ENCODE measurements at regions not wholly inside any gene's neighbourhood (a gene's known extent, or its start where the extent isn't known, plus 50 kb on each side); places are given as distances from the start of the nearest gene placed in this dataset.

DNA sequence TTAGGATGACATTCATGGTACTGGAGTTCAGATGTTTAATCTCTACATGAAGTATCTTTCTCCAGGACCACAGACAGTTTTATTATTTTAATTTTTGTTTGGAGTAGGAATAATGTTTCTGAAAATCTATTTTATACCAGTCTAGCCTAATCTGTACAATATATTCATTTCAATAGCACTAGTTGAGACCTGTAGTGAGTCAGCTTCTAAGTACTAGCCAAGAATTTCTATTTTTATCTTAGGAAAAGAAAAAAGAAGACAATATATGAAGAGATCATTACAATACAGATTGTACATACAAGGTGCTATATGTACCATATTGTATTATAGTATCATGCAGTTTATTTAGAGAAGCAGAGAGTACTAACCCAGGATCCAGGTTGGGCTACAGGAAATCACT lies 826.9 kb upstream of the PIK3C3 start:
- POLR2A ChIA-PET: no interaction called here
- SMC1A ChIA-PET (ENCODE audit: uncharacterized antibody, unreplicated experiment): no interaction called here
- CTCF ChIA-PET: no interaction called here
- no peaks in the 10 kb centered on the region for H4K20me1 ChIP-seq (ENCODE audit: control insufficient read depth, insufficient read depth)
- in situ Hi-C loops (cut with MboI) (no loop called here), intact Hi-C loops (cut with micrococcal nuclease; ENCODE audit: unreplicated experiment) (no loop called here)
- no peak overlapping the region for H3K4me3 ChIP-seq
- H2AFZ ChIP-seq (ENCODE audit: control insufficient read depth, low read depth, low read length): no peak overlapping the region
- H3K27me3 ChIP-seq (replicated peaks in 1 of 2; ENCODE audit: control insufficient read depth in 2 of 2, insufficient read depth in 2 of 2, low read length in 1 of 2): no peaks in the 10 kb centered on the region
- no peaks in the 10 kb centered on the region for H3K4me1 ChIP-seq (ENCODE audit: control insufficient read depth, insufficient read depth, low read length)
- TF ChIP-seq, protein P1, sequence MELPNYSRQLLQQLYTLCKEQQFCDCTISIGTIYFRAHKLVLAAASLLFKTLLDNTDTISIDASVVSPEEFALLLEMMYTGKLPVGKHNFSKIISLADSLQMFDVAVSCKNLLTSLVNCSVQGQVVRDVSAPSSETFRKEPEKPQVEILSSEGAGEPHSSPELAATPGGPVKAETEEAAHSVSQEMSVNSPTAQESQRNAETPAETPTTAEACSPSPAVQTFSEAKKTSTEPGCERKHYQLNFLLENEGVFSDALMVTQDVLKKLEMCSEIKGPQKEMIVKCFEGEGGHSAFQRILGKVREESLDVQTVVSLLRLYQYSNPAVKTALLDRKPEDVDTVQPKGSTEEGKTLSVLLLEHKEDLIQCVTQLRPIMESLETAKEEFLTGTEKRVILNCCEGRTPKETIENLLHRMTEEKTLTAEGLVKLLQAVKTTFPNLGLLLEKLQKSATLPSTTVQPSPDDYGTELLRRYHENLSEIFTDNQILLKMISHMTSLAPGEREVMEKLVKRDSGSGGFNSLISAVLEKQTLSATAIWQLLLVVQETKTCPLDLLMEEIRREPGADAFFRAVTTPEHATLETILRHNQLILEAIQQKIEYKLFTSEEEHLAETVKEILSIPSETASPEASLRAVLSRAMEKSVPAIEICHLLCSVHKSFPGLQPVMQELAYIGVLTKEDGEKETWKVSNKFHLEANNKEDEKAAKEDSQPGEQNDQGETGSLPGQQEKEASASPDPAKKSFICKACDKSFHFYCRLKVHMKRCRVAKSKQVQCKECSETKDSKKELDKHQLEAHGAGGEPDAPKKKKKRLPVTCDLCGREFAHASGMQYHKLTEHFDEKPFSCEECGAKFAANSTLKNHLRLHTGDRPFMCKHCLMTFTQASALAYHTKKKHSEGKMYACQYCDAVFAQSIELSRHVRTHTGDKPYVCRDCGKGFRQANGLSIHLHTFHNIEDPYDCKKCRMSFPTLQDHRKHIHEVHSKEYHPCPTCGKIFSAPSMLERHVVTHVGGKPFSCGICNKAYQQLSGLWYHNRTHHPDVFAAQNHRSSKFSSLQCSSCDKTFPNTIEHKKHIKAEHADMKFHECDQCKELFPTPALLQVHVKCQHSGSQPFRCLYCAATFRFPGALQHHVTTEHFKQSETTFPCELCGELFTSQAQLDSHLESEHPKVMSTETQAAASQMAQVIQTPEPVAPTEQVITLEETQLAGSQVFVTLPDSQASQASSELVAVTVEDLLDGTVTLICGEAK (IDR thresholded peaks at IDR 0.05; ENCODE audit: borderline replicate concordance): no peak
- no peak for TF ChIP-seq CHD4 (IDR thresholded peaks at IDR 0.05)
- no peak for TF ChIP-seq CEBPB (IDR thresholded peaks at IDR 0.05; ENCODE audit: borderline replicate concordance in 1 of 2, low read depth in 2 of 2, low read length in 2 of 2)
- no peak for TF ChIP-seq RB1 (IDR thresholded peaks at IDR 0.05; ENCODE audit: borderline replicate concordance)
- TF ChIP-seq, protein P2, sequence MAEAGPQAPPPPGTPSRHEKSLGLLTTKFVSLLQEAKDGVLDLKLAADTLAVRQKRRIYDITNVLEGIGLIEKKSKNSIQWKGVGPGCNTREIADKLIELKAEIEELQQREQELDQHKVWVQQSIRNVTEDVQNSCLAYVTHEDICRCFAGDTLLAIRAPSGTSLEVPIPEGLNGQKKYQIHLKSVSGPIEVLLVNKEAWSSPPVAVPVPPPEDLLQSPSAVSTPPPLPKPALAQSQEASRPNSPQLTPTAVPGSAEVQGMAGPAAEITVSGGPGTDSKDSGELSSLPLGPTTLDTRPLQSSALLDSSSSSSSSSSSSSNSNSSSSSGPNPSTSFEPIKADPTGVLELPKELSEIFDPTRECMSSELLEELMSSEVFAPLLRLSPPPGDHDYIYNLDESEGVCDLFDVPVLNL (IDR thresholded peaks at IDR 0.05; ENCODE audit: low read depth, low read length): no peak
- TF ChIP-seq CREM (IDR thresholded peaks at IDR 0.05; ENCODE audit: low read depth): no peak
- no peak for TF ChIP-seq LARP7 (IDR thresholded peaks at IDR 0.05)
- TF ChIP-seq NR2C1 (IDR thresholded peaks at IDR 0.05): no peak
- TF ChIP-seq ZSCAN29 (IDR thresholded peaks at IDR 0.05): no peak
- no peak overlapping the region for H3K9ac ChIP-seq (ENCODE audit: control insufficient read depth, insufficient read depth, low read length)
- no peaks in the 10 kb centered on the region for H3K79me2 ChIP-seq (ENCODE audit: control insufficient read depth, insufficient read depth, low read length)
- ATAC-seq: no peak
- no peaks in the 10 kb centered on the region for H3K36me3 ChIP-seq (ENCODE audit: control insufficient read depth in 2 of 2, insufficient read depth in 2 of 2, low read length in 1 of 2)
- no peak overlapping the region for H3K27ac ChIP-seq (ENCODE audit: control insufficient read depth, insufficient read depth)
- no peak for DNase-seq (ENCODE audit: low read depth, low spot score)
- FAIRE-seq: no peak
- no peak overlapping the region for H3K4me2 ChIP-seq (ENCODE audit: control insufficient read depth, insufficient read depth)
- no peaks in the 10 kb centered on the region for H3K9me3 ChIP-seq (replicated peaks; ENCODE audit: control insufficient read depth, insufficient read depth, low read length)
- no TSS peak for BruUV-seq (replicated peaks)
- RAD21 ChIA-PET (ENCODE audit: unreplicated experiment): no interaction called here

Data from GM12878 (cell line).